NT2/D1 (cell line): ENCODE measurements at regions not wholly inside any gene's neighbourhood (a gene's known extent, or its start where the extent isn't known, plus 50 kb on each side); places are given as distances from the start of the nearest gene placed in this dataset.

Experiments
- DNase-seq: peaks from one replicate; pipeline ENCODE4 v3.0.0-alpha.2; 2011; ENCODE audit warnings: low read depth, low spot score
- H3K27me3 ChIP-seq: 2 replicates; pipeline ENCODE4 v1.6.0; 2011; ENCODE audit warnings: mild to moderate bottlenecking; ENCODE audit not compliant: insufficient read length, insufficient read depth
- H3K36me3 ChIP-seq: 2 replicates; pipeline ENCODE4 v1.6.1; 2011; ENCODE audit warnings: mild to moderate bottlenecking, low read length, mixed read lengths; ENCODE audit not compliant: insufficient read depth, insufficient read length
- H3K4me1 ChIP-seq: 2 replicates; pipeline ENCODE4 v1.5.1; 2011; ENCODE audit not compliant: insufficient read depth, insufficient read length
- H3K4me3 ChIP-seq: 2 replicates; pipeline ENCODE4 v1.5.1; 2011; ENCODE audit warnings: low read depth; ENCODE audit not compliant: insufficient read length
- H3K9ac ChIP-seq: 2 replicates; pipeline ENCODE4 v1.6.0; 2011; ENCODE audit warnings: low read depth; ENCODE audit not compliant: insufficient read length
- H3K9me3 ChIP-seq: 2 replicates; pipeline ENCODE4 v1.5.1; 2011; ENCODE audit warnings: mild to moderate bottlenecking, low read length; ENCODE audit not compliant: insufficient read depth
- SUZ12 ChIP-seq: IDR thresholded peaks from 2 replicates; pipeline ENCODE4 v1.6.1; 2011; ENCODE audit not compliant: insufficient read length, insufficient read depth; ENCODE audit errors: extremely low read depth
- YY1 ChIP-seq: IDR thresholded peaks from 2 replicates; pipeline ENCODE4 v1.6.1; 2011; ENCODE audit not compliant: insufficient read length, insufficient read depth
- ZNF274 ChIP-seq: IDR thresholded peaks from 2 replicates; pipeline ENCODE4 v1.6.1; 2011; ENCODE audit warnings: mild to moderate bottlenecking, low read depth, low read length

- Histone ChIP-seq H3K9ac (no peak overlapping the region), H3K9me3 (no peaks in the 10 kb centered on the region), H3K27me3 (no peaks in the 10 kb centered on the region), H3K4me1 (no peaks in the 10 kb centered on the region), H3K36me3 (no peaks in the 10 kb centered on the region), H3K4me3 (no peak overlapping the region)
- DNase-seq, result no peak
- no peak for TF ChIP-seq YY1
- TF ChIP-seq ZNF274, result no peak
- TF ChIP-seq SUZ12, result no peak
These were observed 1075.4 kb upstream of the POT1 start for GRCh38 chr7:126005064-126005463.

DNA sequence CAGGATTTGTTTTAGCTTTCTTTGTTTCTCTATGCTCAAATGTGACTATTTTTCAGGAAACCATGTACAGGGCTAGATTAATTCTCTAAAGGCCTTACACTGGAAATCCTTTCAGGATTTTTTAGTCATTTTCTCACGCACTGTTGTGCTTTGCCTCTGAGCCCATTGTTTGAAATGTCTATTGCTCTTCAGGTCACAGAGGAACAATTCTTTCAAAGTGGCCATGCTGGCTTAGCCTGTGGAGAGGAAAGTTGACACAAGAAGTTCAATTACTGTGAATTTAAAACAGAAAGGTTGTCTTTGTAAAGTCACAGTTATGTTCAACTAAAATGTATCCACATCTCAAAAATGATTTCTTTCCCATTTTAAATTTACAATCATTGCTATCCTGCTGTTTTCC, 1071.7 kb upstream of the POT1 start:
- Histone ChIP-seq H3K36me3 (no peaks in the 10 kb centered on the region), H3K4me1 (no peaks in the 10 kb centered on the region), H3K27me3 (no peaks in the 10 kb centered on the region), H3K9me3 (no peaks in the 10 kb centered on the region), H3K9ac (no peak overlapping the region), H3K4me3 (no peak overlapping the region)
- TF ChIP-seq SUZ12 (no peak), YY1 (no peak), ZNF274 (no peak)
- no peak for DNase-seq

- H3K36me3 ChIP-seq, result no peaks in the 10 kb centered on the region
- H3K27me3 ChIP-seq, result no peaks in the 10 kb centered on the region
- H3K4me3 ChIP-seq, result no peak overlapping the region
- no peaks in the 10 kb centered on the region for H3K4me1 ChIP-seq
- no peaks in the 10 kb centered on the region for H3K9me3 ChIP-seq
- DNase-seq, result no peak
- no peak overlapping the region for H3K9ac ChIP-seq
- TF ChIP-seq YY1, result no peak
- TF ChIP-seq ZNF274, result no peak
- no peak for TF ChIP-seq SUZ12
These were observed 1055.2 kb upstream of the POT1 start for GRCh38 chr7:125984795-125985194.

- Histone ChIP-seq H3K9me3 (no peaks in the 10 kb centered on the region), H3K9ac (no peak overlapping the region), H3K36me3 (no peaks in the 10 kb centered on the region), H3K4me1 (no peaks in the 10 kb centered on the region), H3K4me3 (no peak overlapping the region), H3K27me3 (no peaks in the 10 kb centered on the region)
- TF ChIP-seq ZNF274 (no peak), SUZ12 (no peak), YY1 (no peak)
- no peak for DNase-seq
These were observed 1042.0 kb upstream of the POT1 start for GRCh38 chr7:125971656-125972055.

DNA sequence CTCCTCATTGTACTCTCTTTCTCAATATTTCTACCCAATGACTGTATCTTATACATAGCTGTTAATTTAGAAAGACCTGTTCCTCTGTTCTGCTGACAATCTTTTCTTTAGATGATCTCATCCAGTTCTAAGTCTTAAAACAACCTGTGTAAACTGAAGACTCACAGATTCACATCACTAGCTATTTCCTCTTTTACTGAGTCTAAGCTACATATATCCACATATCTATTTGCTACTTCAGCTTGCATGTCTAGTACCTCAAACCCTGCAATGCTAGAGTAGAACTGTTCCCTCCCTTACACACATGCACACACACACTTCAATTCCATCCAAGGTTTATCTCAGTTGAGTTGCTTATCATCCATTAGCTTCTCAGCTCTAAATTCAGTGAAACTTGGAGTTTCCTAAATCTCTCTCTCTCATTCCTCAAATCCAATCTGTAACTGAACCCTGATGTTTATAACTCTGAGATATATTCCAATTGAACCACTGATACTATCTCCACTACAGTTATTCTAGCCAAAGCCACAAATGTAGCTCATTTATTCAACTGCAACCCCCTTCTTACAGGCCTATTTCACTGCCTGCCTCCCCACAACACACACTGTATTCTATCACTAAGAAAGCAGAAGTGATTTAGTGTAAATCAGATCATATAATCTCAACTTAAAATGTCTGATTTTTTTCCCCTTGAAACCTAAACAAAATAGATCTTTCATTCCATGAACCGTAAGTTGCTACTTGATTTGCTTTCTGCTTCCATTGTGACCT, 1036.8 kb upstream of the POT1 start:
- DNase-seq, result no peak
- no peaks in the 10 kb centered on the region for H3K9me3 ChIP-seq
- H3K36me3 ChIP-seq, result no peaks in the 10 kb centered on the region
- no peaks in the 10 kb centered on the region for H3K27me3 ChIP-seq
- H3K4me3 ChIP-seq, result no peak overlapping the region
- no peak overlapping the region for H3K9ac ChIP-seq
- no peak for TF ChIP-seq YY1
- H3K4me1 ChIP-seq, result no peaks in the 10 kb centered on the region

GRCh38 chr7:125934955-125935354, 1005.3 kb upstream of the POT1 start:
- DNase-seq, result no peak
- H3K4me1 ChIP-seq, result no peaks in the 10 kb centered on the region
- TF ChIP-seq YY1 (no peak), ZNF274 (no peak), SUZ12 (no peak)
- H3K36me3 ChIP-seq, result no peaks in the 10 kb centered on the region
- no peak overlapping the region for H3K9ac ChIP-seq
- H3K27me3 ChIP-seq, result no peaks in the 10 kb centered on the region
- H3K9me3 ChIP-seq, result 0 out of 2 replicates have a peak, but pooled peaks cover 4% of the 10 kb centered on the region
- no peak overlapping the region for H3K4me3 ChIP-seq

GRCh38 chr7:125934539-125934938, 1004.9 kb upstream of the POT1 start:
- TF ChIP-seq SUZ12 (no peak), ZNF274 (no peak)
- Histone ChIP-seq H3K36me3 (no peaks in the 10 kb centered on the region), H3K9me3 (0 out of 2 replicates have a peak, but pooled peaks cover 4% of the 10 kb centered on the region), H3K9ac (no peak overlapping the region), H3K27me3 (no peaks in the 10 kb centered on the region), H3K4me1 (no peaks in the 10 kb centered on the region), H3K4me3 (no peak overlapping the region)
- no peak for DNase-seq

DNA sequence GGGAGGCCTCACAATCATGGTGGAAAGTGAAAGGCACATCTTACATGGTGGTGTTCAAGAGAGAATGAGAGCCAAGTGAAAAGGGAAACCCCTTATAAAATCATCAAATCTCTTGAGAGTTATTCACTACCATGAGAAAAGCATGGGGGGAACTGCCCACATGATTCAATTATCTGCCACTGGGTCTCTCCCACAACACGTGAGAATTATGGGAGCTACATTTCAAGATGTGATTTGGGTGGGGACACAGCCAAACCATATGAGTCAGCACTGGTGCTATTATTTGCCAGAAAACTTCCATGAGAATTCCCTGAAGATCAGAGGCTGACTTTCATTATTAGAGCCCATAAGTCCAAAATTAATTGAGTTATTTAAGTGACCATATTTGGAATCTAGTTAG, 1001.2 kb upstream of the POT1 start:
- Histone ChIP-seq H3K9ac (no peak overlapping the region), H3K4me1 (no peaks in the 10 kb centered on the region), H3K27me3 (no peaks in the 10 kb centered on the region), H3K4me3 (no peak overlapping the region), H3K9me3 (no peaks in the 10 kb centered on the region), H3K36me3 (no peaks in the 10 kb centered on the region)
- TF ChIP-seq SUZ12 (no peak), YY1 (no peak), ZNF274 (no peak)
- no peak for DNase-seq
